HEK293 (cell line): ENCODE measurements at regions not wholly inside any gene's neighbourhood (a gene's known extent, or its start where the extent isn't known, plus 50 kb on each side); places are given as distances from the start of the nearest gene placed in this dataset.
A peak's percentile ranks its signal among the peaks of the same experiment; 100 is the strongest.

Source experiments
- GLIS1 ChIP-seq: fragments of 450-650 bp; formaldehyde crosslinking; IDR thresholded peaks from 2 replicates; pipeline ENCODE4 v1.5.1; 2016; ENCODE audit warnings: missing biosample characterization, missing genetic modification characterization
- ZBTB21 ChIP-seq: fragments of 450-650 bp; formaldehyde crosslinking; IDR thresholded peaks from 2 replicates; pipeline ENCODE4 v1.5.1; 2017; ENCODE audit warnings: missing biosample characterization, missing genetic modification characterization
- ZNF202 ChIP-seq: fragments of 450-650 bp; formaldehyde crosslinking; IDR thresholded peaks from 2 replicates; pipeline ENCODE4 v1.5.1; 2016; ENCODE audit warnings: missing biosample characterization, missing genetic modification characterization, borderline replicate concordance
- ZNF24 ChIP-seq: fragments of 450-650 bp; formaldehyde crosslinking; IDR thresholded peaks from 2 replicates; pipeline ENCODE4 v1.5.1; 2016; ENCODE audit warnings: missing biosample characterization, missing genetic modification characterization
- ZNF366 ChIP-seq: fragments of 450-650 bp; formaldehyde crosslinking; conservative IDR thresholded peaks from 2 replicates; pipeline ENCODE4 v1.5.1; 2016; ENCODE audit warnings: missing biosample characterization, missing genetic modification characterization
- ZNF76 ChIP-seq: fragments of 450-650 bp; formaldehyde crosslinking; IDR thresholded peaks from 2 replicates; pipeline ENCODE4; 2016; ENCODE audit warnings: low read depth, missing biosample characterization, missing genetic modification characterization, borderline replicate concordance
- TF ChIP-seq, protein P1 (sequence below): fragments of 450-650 bp; formaldehyde crosslinking; IDR thresholded peaks from 2 replicates; pipeline ENCODE4 v1.5.1; 2016; ENCODE audit warnings: missing biosample characterization, missing genetic modification characterization
- TF ChIP-seq, protein P2 (sequence below): fragments of 450-650 bp; formaldehyde crosslinking; IDR thresholded peaks from 2 replicates; pipeline ENCODE4 v1.5.1; 2016; ENCODE audit warnings: missing biosample characterization, missing genetic modification characterization

DNA sequence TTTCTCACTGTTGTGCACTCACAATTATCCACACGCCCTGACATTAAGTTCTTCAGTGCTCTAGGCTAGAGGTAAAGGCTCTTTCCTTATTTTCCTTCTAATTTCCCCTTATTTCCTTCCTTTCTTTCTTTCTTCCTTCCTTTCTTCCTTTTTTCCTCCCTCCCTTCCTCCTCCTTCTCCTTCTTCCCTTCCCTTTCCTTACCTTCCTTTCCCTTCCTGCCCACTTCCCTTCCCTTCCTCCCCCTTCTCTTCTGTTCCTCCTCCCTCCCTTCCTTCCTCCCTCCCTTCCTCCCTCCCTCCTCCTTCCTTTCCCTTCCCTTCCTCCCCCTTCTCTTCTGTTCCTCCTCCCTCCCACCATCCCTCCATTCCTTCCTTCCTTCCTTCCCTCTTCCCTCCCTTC, 317.0 kb upstream of the IRX1 start:
- TF ChIP-seq, protein P1, sequence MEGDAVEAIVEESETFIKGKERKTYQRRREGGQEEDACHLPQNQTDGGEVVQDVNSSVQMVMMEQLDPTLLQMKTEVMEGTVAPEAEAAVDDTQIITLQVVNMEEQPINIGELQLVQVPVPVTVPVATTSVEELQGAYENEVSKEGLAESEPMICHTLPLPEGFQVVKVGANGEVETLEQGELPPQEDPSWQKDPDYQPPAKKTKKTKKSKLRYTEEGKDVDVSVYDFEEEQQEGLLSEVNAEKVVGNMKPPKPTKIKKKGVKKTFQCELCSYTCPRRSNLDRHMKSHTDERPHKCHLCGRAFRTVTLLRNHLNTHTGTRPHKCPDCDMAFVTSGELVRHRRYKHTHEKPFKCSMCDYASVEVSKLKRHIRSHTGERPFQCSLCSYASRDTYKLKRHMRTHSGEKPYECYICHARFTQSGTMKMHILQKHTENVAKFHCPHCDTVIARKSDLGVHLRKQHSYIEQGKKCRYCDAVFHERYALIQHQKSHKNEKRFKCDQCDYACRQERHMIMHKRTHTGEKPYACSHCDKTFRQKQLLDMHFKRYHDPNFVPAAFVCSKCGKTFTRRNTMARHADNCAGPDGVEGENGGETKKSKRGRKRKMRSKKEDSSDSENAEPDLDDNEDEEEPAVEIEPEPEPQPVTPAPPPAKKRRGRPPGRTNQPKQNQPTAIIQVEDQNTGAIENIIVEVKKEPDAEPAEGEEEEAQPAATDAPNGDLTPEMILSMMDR (tag by site-specific recombination), result no peak
- TF ChIP-seq ZNF24 (tag by site-specific recombination) (no peak), ZNF202 (tag by site-specific recombination) (no peak), ZNF366 (peak; percentile 74), GLIS1 (tag by site-specific recombination) (no peak), ZBTB21 (tag by site-specific recombination) (no peak), ZNF76 (tag by site-specific recombination) (no peak)
- TF ChIP-seq, protein P2, sequence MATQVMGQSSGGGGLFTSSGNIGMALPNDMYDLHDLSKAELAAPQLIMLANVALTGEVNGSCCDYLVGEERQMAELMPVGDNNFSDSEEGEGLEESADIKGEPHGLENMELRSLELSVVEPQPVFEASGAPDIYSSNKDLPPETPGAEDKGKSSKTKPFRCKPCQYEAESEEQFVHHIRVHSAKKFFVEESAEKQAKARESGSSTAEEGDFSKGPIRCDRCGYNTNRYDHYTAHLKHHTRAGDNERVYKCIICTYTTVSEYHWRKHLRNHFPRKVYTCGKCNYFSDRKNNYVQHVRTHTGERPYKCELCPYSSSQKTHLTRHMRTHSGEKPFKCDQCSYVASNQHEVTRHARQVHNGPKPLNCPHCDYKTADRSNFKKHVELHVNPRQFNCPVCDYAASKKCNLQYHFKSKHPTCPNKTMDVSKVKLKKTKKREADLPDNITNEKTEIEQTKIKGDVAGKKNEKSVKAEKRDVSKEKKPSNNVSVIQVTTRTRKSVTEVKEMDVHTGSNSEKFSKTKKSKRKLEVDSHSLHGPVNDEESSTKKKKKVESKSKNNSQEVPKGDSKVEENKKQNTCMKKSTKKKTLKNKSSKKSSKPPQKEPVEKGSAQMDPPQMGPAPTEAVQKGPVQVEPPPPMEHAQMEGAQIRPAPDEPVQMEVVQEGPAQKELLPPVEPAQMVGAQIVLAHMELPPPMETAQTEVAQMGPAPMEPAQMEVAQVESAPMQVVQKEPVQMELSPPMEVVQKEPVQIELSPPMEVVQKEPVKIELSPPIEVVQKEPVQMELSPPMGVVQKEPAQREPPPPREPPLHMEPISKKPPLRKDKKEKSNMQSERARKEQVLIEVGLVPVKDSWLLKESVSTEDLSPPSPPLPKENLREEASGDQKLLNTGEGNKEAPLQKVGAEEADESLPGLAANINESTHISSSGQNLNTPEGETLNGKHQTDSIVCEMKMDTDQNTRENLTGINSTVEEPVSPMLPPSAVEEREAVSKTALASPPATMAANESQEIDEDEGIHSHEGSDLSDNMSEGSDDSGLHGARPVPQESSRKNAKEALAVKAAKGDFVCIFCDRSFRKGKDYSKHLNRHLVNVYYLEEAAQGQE (tag by site-specific recombination), result no peak
